WTC11 (cell line): ENCODE measurements at regions not wholly inside any gene's neighbourhood (a gene's known extent, or its start where the extent isn't known, plus 50 kb on each side); places are given as distances from the start of the nearest gene placed in this dataset.
"Not testable (repeated sequence)": the region's sequence is repeated elsewhere in the genome, so short reads cannot be mapped to it uniquely, and the experiment has no call there.

Experiments used
- ATAC-seq: fragments of 200-7000 bp; cut with Tn5 transposase; 2 replicates; pipeline ENCODE4 v1.10.0; 2021; ENCODE audit warnings: mild to moderate bottlenecking, moderate library complexity
- CTCF ChIA-PET: fragments of 300-600 bp; sonication (Branson Sonifier 250); formaldehyde crosslinking; loops from one replicate; lab custom pipeline; 2021; ENCODE audit warnings: antibody characterized with exemption; lab: Charles Lee
- POLR2A ChIA-PET: fragments of 350-600 bp; sonication (Branson Sonifier 250); formaldehyde crosslinking; loops from one replicate; lab custom pipeline; 2021; ENCODE audit warnings: antibody characterized with exemption; lab: Charles Lee
- DNase-seq: peaks from one replicate; pipeline ENCODE4 v3.0.0; 2021; ENCODE audit warnings: low spot score
- H3K27ac Mint-ChIP-seq: 2 replicates; pipeline ENCODE4 v1.8.0; 2021; ENCODE audit warnings: mixed read lengths
- H3K27me3 Mint-ChIP-seq: 2 replicates; pipeline ENCODE4 v1.8.0; 2021; ENCODE audit warnings: low read depth, mild to moderate bottlenecking, moderate library complexity, mixed read lengths
- H3K36me3 Mint-ChIP-seq: 2 replicates; pipeline ENCODE4 v1.8.0; 2021; ENCODE audit warnings: mixed read lengths
- H3K4me1 Mint-ChIP-seq: 2 replicates; pipeline ENCODE4 v1.8.0; 2022; ENCODE audit warnings: mixed read lengths
- H3K4me3 Mint-ChIP-seq: 2 replicates; pipeline ENCODE4 v1.8.0; 2021; ENCODE audit warnings: mild to moderate bottlenecking, moderate library complexity, mixed read lengths
- H3K9me3 Mint-ChIP-seq: 2 replicates; pipeline ENCODE4 v1.8.0; 2021; ENCODE audit warnings: mixed read lengths
- CREB1 ChIP-seq: sonication (generic); formaldehyde crosslinking; IDR thresholded peaks from 2 replicates; pipeline ENCODE4 v1.8.0; 2023; ENCODE audit warnings: mild to moderate bottlenecking, missing genetic modification reagents
- FOXK1 ChIP-seq: sonication (generic); formaldehyde crosslinking; IDR thresholded peaks from 2 replicates; pipeline ENCODE4 v1.8.0; 2022; ENCODE audit warnings: mild to moderate bottlenecking, moderate library complexity, missing genetic modification reagents
- FOXP1 ChIP-seq: sonication (generic); formaldehyde crosslinking; IDR thresholded peaks from 2 replicates; pipeline ENCODE4 v1.8.0; 2022; ENCODE audit warnings: missing genetic modification reagents, mild to moderate bottlenecking, moderate library complexity, borderline replicate concordance
- MYBL2 ChIP-seq: sonication (generic); formaldehyde crosslinking; IDR thresholded peaks from 2 replicates; pipeline ENCODE4 v1.8.1; 2023; ENCODE audit warnings: mild to moderate bottlenecking, moderate library complexity, missing genetic modification reagents
- NFYB ChIP-seq: sonication (generic); formaldehyde crosslinking; conservative IDR thresholded peaks from 2 replicates; pipeline ENCODE4 v1.8.0; 2022; ENCODE audit warnings: low read depth, missing genetic modification reagents
- TEAD1 ChIP-seq: sonication (generic); formaldehyde crosslinking; IDR thresholded peaks from 2 replicates; pipeline ENCODE4 v1.8.0; 2022; ENCODE audit warnings: mild to moderate bottlenecking, missing genetic modification reagents
- TP53 ChIP-seq: sonication (generic); formaldehyde crosslinking; IDR thresholded peaks from 2 replicates; pipeline ENCODE4 v1.8.1; 2023; ENCODE audit warnings: mild to moderate bottlenecking, missing genetic modification reagents
- ZNF263 ChIP-seq: sonication (generic); formaldehyde crosslinking; IDR thresholded peaks from 2 replicates; pipeline ENCODE4 v1.8.1; 2022; ENCODE audit warnings: low read depth, mild to moderate bottlenecking, moderate library complexity, missing genetic modification reagents
- TF ChIP-seq, protein P1 (sequence below): sonication (generic); formaldehyde crosslinking; IDR thresholded peaks from 2 replicates; pipeline ENCODE4 v1.8.0; 2023; ENCODE audit warnings: mild to moderate bottlenecking, missing genetic modification reagents
- TF ChIP-seq, protein P2 (sequence below): sonication (generic); formaldehyde crosslinking; IDR thresholded peaks from 2 replicates; pipeline ENCODE4 v1.8.0; 2022; ENCODE audit warnings: mild to moderate bottlenecking, missing genetic modification reagents
- TF ChIP-seq, protein P3 (sequence below): sonication (generic); formaldehyde crosslinking; IDR thresholded peaks from 2 replicates; pipeline ENCODE4 v1.8.1; 2022; ENCODE audit warnings: mild to moderate bottlenecking, moderate library complexity, missing genetic modification reagents
- TF ChIP-seq, protein P4 (sequence below): sonication (generic); formaldehyde crosslinking; IDR thresholded peaks from 2 replicates; pipeline ENCODE4 v1.8.0; 2023; ENCODE audit warnings: missing genetic modification reagents, mild to moderate bottlenecking, borderline replicate concordance

DNA sequence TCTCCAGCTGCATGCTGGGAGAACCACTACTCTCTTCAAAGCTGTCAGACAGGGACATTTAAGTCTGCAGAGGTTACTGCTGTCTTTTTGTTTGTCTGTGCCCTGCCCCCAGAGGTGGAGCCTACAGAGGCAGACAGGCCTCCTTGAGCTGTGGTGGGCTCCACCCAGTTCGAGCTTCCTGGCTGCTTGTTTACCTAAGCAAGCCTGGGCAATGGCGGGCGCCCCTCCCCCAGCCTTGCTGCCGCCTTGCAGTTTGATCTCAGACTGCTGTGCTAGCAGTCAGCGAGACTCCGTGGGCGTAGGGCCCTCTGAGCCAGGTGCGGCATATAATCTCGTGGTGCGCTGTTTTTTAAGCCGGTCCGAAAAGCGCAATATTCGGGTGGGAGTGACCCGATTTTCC, 215.0 kb downstream of the STIM2 start:
- ATAC-seq, H3K27me3 Mint-ChIP-seq: not testable (repeated sequence)
- Mint-ChIP-seq H3K4me3 (peak overlapping the region; percentile 66), H3K4me1 (peaks cover 21% of the 10 kb centered on the region), H3K36me3 (peaks cover 15% of the 10 kb centered on the region), H3K9me3 (peaks cover 15% of the 10 kb centered on the region)
- DNase-seq, result peak; percentile 62
- ChIA-PET CTCF (interaction anchor here (0.6 to 1.0 kb wide), 2 partner anchors 22 to 593 kb away, joined by 3 to 4 read pairs; no protein-coding TSS in a partner anchor), POLR2A (interaction anchor here (1.1 kb wide), 1 partner anchor 47 kb away, joined by 3 read pairs; no protein-coding TSS in a partner anchor)
- TF ChIP-seq FOXP1 (CRISPR knock-in tag), result peak; percentile 31; the same call in 1 of the 2 replicates
- TF ChIP-seq, protein P1, sequence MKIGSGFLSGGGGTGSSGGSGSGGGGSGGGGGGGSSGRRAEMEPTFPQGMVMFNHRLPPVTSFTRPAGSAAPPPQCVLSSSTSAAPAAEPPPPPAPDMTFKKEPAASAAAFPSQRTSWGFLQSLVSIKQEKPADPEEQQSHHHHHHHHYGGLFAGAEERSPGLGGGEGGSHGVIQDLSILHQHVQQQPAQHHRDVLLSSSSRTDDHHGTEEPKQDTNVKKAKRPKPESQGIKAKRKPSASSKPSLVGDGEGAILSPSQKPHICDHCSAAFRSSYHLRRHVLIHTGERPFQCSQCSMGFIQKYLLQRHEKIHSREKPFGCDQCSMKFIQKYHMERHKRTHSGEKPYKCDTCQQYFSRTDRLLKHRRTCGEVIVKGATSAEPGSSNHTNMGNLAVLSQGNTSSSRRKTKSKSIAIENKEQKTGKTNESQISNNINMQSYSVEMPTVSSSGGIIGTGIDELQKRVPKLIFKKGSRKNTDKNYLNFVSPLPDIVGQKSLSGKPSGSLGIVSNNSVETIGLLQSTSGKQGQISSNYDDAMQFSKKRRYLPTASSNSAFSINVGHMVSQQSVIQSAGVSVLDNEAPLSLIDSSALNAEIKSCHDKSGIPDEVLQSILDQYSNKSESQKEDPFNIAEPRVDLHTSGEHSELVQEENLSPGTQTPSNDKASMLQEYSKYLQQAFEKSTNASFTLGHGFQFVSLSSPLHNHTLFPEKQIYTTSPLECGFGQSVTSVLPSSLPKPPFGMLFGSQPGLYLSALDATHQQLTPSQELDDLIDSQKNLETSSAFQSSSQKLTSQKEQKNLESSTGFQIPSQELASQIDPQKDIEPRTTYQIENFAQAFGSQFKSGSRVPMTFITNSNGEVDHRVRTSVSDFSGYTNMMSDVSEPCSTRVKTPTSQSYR (CRISPR knock-in tag), result peak; percentile 86; the same call in 1 of the 2 replicates
- TF ChIP-seq FOXK1, result peak; percentile 88
- TF ChIP-seq, protein P2, sequence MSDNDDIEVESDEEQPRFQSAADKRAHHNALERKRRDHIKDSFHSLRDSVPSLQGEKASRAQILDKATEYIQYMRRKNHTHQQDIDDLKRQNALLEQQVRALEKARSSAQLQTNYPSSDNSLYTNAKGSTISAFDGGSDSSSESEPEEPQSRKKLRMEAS (CRISPR knock-in tag), result 0 out of 2 replicates have a peak, but pooled peaks have one; percentile 21
- TF ChIP-seq TEAD1, result 0 out of 2 replicates have a peak, but pooled peaks have one; percentile 28
- TF ChIP-seq, all 79 proteins: peak for 5; not testable (repeated sequence) for 74
- peak overlapping the region; percentile 97 for H3K27ac Mint-ChIP-seq

DNA sequence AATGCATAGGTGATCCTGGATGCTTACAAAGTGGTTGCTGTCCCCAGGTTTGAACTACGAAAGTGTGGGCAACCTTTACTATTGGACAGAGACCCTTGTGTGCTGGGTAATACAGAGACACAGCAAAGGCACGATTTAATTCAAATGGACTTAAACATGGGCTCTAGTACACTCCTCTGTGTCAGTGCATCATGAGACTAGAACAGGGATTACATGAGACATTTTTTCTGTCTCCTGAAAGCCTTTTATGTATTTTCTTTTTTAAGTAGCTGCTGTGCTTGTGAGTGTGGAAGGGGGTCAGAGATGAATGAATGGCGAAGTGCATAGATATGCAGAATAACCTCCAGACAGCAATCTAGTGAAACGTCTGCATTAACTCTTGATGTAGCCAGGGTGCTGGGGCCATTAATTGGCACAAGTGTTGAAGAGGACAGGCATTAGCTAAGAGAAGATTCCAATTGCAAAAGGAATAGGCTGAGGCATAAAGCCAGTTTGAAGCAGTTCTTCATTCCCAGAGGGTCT, 218.4 kb downstream of the STIM2 start:
- H3K4me1 Mint-ChIP-seq, result peaks cover 37% of the 10 kb centered on the region
- H3K36me3 Mint-ChIP-seq, result peaks cover 9% of the 10 kb centered on the region
- ATAC-seq, result no peak
- H3K27ac Mint-ChIP-seq, result no peak overlapping the region
- no peak for DNase-seq
- H3K4me3 Mint-ChIP-seq, result no peak overlapping the region
- TF ChIP-seq ZNF263 (CRISPR knock-in tag) (no peak), TP53 (no peak), NFYB (CRISPR knock-in tag) (no peak), FOXP1 (CRISPR knock-in tag) (no peak), MYBL2 (CRISPR knock-in tag) (no peak), CREB1 (CRISPR knock-in tag) (no peak)
- TF ChIP-seq, protein P3, sequence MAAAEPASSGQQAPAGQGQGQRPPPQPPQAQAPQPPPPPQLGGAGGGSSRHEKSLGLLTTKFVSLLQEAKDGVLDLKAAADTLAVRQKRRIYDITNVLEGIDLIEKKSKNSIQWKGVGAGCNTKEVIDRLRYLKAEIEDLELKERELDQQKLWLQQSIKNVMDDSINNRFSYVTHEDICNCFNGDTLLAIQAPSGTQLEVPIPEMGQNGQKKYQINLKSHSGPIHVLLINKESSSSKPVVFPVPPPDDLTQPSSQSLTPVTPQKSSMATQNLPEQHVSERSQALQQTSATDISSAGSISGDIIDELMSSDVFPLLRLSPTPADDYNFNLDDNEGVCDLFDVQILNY (CRISPR knock-in tag), result no peak
- TF ChIP-seq, protein P4, sequence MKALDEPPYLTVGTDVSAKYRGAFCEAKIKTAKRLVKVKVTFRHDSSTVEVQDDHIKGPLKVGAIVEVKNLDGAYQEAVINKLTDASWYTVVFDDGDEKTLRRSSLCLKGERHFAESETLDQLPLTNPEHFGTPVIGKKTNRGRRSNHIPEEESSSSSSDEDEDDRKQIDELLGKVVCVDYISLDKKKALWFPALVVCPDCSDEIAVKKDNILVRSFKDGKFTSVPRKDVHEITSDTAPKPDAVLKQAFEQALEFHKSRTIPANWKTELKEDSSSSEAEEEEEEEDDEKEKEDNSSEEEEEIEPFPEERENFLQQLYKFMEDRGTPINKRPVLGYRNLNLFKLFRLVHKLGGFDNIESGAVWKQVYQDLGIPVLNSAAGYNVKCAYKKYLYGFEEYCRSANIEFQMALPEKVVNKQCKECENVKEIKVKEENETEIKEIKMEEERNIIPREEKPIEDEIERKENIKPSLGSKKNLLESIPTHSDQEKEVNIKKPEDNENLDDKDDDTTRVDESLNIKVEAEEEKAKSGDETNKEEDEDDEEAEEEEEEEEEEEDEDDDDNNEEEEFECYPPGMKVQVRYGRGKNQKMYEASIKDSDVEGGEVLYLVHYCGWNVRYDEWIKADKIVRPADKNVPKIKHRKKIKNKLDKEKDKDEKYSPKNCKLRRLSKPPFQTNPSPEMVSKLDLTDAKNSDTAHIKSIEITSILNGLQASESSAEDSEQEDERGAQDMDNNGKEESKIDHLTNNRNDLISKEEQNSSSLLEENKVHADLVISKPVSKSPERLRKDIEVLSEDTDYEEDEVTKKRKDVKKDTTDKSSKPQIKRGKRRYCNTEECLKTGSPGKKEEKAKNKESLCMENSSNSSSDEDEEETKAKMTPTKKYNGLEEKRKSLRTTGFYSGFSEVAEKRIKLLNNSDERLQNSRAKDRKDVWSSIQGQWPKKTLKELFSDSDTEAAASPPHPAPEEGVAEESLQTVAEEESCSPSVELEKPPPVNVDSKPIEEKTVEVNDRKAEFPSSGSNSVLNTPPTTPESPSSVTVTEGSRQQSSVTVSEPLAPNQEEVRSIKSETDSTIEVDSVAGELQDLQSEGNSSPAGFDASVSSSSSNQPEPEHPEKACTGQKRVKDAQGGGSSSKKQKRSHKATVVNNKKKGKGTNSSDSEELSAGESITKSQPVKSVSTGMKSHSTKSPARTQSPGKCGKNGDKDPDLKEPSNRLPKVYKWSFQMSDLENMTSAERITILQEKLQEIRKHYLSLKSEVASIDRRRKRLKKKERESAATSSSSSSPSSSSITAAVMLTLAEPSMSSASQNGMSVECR (CRISPR knock-in tag), result no peak
- CTCF ChIA-PET, result no interaction called here
- POLR2A ChIA-PET, result no interaction called here
- peaks cover 16% of the 10 kb centered on the region for H3K27me3 Mint-ChIP-seq
- H3K9me3 Mint-ChIP-seq, result peaks cover 15% of the 10 kb centered on the region
